ENCODE measurements at regions not wholly inside any gene's neighbourhood (a gene's known extent, or its start where the extent isn't known, plus 50 kb on each side); places are given as distances from the start of the nearest gene placed in this dataset.
"Not testable (repeated sequence)": the region's sequence is repeated elsewhere in the genome, so short reads cannot be mapped to it uniquely, and the experiment has no call there.

GRCh38 chr1:80310703-80311245 is 1304.2 kb upstream of the ADGRL4 start:
- no peak for DNase-seq (ENCODE audit: extremely low read depth, low read depth)

GRCh38 chr1:80305466-80305865 is 1298.9 kb upstream of the ADGRL4 start:
- DNase-seq (ENCODE audit: extremely low read depth, low read depth) = no peak

- no peak for DNase-seq (ENCODE audit: extremely low read depth, low read depth)
Observed at GRCh38 chr1:80293818-80294217, 1287.3 kb upstream of the ADGRL4 start.

GRCh38 chr1:80288750-80289149 is 1282.2 kb upstream of the ADGRL4 start:
- DNase-seq (ENCODE audit: extremely low read depth, low read depth) = not testable (repeated sequence)

GRCh38 chr1:80282536-80282935 is 1276.0 kb upstream of the ADGRL4 start:
- DNase-seq (ENCODE audit: extremely low read depth, low read depth) = no peak

- no peak for DNase-seq (ENCODE audit: extremely low read depth, low read depth)
Observed at GRCh38 chr1:80278936-80279335, 1272.4 kb upstream of the ADGRL4 start.

GRCh38 chr1:80274256-80274655 is 1267.7 kb upstream of the ADGRL4 start:
- no peak for DNase-seq (ENCODE audit: extremely low read depth, low read depth)

- DNase-seq (ENCODE audit: extremely low read depth, low read depth) = no peak
Observed at GRCh38 chr1:80272495-80272894, 1266.0 kb upstream of the ADGRL4 start.

- DNase-seq (ENCODE audit: extremely low read depth, low read depth) = no peak
Observed at GRCh38 chr1:80258659-80259058, 1252.1 kb upstream of the ADGRL4 start.

GRCh38 chr1:80251591-80251990 is 1245.1 kb upstream of the ADGRL4 start:
- DNase-seq (ENCODE audit: extremely low read depth, low read depth) = no peak

GRCh38 chr1:80251171-80251570 is 1244.6 kb upstream of the ADGRL4 start:
- DNase-seq (ENCODE audit: extremely low read depth, low read depth) = no peak

- DNase-seq (ENCODE audit: extremely low read depth, low read depth) = no peak
Observed at GRCh38 chr1:80250573-80251168, 1244.1 kb upstream of the ADGRL4 start.

- no peak for DNase-seq (ENCODE audit: extremely low read depth, low read depth)
Observed at GRCh38 chr1:80249699-80250098, 1243.2 kb upstream of the ADGRL4 start.

GRCh38 chr1:80248886-80249285 is 1242.4 kb upstream of the ADGRL4 start:
- no peak for DNase-seq (ENCODE audit: extremely low read depth, low read depth)

- DNase-seq (ENCODE audit: extremely low read depth, low read depth) = no peak
Observed at GRCh38 chr1:80245813-80246212, 1239.3 kb upstream of the ADGRL4 start.

GRCh38 chr1:80244372-80244771 is 1237.8 kb upstream of the ADGRL4 start:
- no peak for DNase-seq (ENCODE audit: extremely low read depth, low read depth)

GRCh38 chr1:80241566-80241965 is 1235.0 kb upstream of the ADGRL4 start:
- DNase-seq (ENCODE audit: extremely low read depth, low read depth) = no peak

- DNase-seq (ENCODE audit: extremely low read depth, low read depth) = no peak
Observed at GRCh38 chr1:80225510-80225909, 1219.0 kb upstream of the ADGRL4 start.

GRCh38 chr1:80221319-80221718 is 1214.8 kb upstream of the ADGRL4 start:
- no peak for DNase-seq (ENCODE audit: extremely low read depth, low read depth)

- DNase-seq (ENCODE audit: extremely low read depth, low read depth) = peak; percentile 37
Observed at GRCh38 chr1:80218112-80218511, 1211.6 kb upstream of the ADGRL4 start.

- peak; percentile 21 for DNase-seq (ENCODE audit: extremely low read depth, low read depth)
Observed at GRCh38 chr1:80217377-80217986, 1211.0 kb upstream of the ADGRL4 start.

GRCh38 chr1:80214888-80215540 is 1208.5 kb upstream of the ADGRL4 start:
- no peak for DNase-seq (ENCODE audit: extremely low read depth, low read depth)

Measured in NCI-H460 (cell line).